ENCODE measurements at regions not wholly inside any gene's neighbourhood (a gene's known extent, or its start where the extent isn't known, plus 50 kb on each side); places are given as distances from the start of the nearest gene placed in this dataset.

DNA sequence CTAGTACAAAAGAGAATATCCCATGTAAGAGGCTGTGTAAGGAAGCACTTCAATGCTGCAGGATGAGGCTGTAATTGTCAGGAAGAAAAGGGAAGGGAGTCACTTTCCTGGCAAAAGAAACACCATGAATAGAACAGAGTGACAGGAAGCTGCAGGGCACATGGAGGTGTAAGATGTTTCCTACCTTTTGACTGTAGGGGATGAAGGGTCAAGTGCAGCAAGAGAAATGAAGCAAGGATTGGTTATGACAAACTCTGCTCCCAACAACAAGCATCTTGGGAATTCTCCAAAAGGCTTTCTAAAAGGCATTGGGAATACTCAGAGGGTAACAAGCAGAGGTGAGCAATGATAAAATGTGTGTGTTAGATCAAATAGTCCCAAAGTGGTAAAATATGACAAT, 74.3 kb upstream of the NPY2R start:
- TF ChIP-seq, protein P1, sequence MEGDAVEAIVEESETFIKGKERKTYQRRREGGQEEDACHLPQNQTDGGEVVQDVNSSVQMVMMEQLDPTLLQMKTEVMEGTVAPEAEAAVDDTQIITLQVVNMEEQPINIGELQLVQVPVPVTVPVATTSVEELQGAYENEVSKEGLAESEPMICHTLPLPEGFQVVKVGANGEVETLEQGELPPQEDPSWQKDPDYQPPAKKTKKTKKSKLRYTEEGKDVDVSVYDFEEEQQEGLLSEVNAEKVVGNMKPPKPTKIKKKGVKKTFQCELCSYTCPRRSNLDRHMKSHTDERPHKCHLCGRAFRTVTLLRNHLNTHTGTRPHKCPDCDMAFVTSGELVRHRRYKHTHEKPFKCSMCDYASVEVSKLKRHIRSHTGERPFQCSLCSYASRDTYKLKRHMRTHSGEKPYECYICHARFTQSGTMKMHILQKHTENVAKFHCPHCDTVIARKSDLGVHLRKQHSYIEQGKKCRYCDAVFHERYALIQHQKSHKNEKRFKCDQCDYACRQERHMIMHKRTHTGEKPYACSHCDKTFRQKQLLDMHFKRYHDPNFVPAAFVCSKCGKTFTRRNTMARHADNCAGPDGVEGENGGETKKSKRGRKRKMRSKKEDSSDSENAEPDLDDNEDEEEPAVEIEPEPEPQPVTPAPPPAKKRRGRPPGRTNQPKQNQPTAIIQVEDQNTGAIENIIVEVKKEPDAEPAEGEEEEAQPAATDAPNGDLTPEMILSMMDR (IDR thresholded peaks at IDR 0.05; ENCODE audit: low read depth, low read length, poor library complexity, severe bottlenecking) = no peak
- TF ChIP-seq EZH2phosphoT487 (IDR thresholded peaks at IDR 0.05; ENCODE audit: borderline replicate concordance, low read length) = no peak
